ENCODE measurements at regions not wholly inside any gene's neighbourhood (a gene's known extent, or its start where the extent isn't known, plus 50 kb on each side); places are given as distances from the start of the nearest gene placed in this dataset.
"Not testable (repeated sequence)": the region's sequence is repeated elsewhere in the genome, so short reads cannot be mapped to it uniquely, and the experiment has no call there.

GRCh38 chr4:146124023-146124680 is 51.4 kb upstream of the LSM6 start:
- no peak for DNase-seq (ENCODE audit: low spot score)

DNA sequence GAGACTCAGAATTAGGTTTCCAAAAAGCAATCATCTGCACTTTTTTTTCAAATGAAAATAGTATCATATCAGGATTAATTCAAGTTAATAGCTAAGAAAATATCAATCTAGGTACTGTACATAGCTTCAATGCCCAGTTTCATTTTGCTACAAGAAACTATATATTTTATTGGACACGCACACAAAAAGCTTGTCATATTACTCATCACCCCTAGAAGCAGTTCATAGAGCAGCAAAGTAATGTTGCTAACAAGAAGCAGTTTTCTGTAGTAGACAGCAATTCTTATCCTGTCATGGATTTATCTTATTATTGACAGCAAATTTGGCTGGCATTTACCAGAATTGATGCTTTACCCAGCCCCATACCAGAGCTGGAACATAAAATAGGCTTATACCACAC is 52.3 kb upstream of the LSM6 start:
- no peak for DNase-seq (ENCODE audit: low spot score)

- DNase-seq (ENCODE audit: low spot score) = no peak
Observed at GRCh38 chr4:146122398-146122797, 53.1 kb upstream of the LSM6 start.

DNA sequence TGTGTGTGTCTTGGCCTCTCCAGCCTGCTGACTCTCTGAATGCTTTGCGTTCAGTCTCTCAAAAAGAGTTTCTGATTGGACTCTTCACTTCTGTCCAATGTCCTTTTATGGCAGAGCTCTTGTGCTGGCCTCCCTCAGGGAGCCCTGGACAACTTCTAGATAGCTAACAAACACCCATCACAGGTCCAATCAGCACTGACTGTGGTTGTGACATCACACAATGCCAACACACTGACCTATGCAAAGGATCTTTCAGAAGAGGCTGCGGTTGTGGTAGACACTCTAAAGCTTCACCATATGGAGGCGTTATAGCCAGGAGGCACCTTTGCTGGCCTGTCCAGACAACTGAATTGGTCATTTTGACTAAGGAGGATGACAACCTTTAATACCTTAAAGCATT is 53.8 kb upstream of the LSM6 start:
- DNase-seq (ENCODE audit: low spot score) = no peak

GRCh38 chr4:146119845-146120404 is 55.6 kb upstream of the LSM6 start:
- DNase-seq (ENCODE audit: low spot score) = no peak

DNA sequence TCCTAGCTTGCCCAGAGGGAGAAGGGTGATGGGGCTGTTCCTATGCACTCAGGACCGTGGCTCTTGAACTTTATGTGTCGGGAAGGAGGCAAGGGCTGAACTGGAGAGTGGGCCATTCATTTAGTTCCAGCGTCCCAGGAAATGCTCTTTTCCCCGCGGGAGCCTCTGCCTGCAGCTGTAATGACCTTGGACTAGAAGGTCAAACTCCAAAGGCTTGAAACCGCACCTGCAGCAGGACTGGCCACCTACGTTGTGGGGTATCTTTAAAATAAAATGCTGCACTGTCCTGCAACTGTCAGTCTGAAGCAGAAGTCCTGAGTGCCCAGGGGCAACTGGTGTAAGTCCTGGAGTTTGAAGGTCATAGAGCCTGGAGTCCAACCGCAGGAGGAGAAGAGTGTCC is 61.5 kb upstream of the LSM6 start:
- no peak for DNase-seq (ENCODE audit: low spot score)

GRCh38 chr4:146113171-146113570 is 62.3 kb upstream of the LSM6 start:
- no peak for DNase-seq (ENCODE audit: low spot score)

GRCh38 chr4:146112389-146112788 is 63.1 kb upstream of the LSM6 start:
- no peak for DNase-seq (ENCODE audit: low spot score)

DNA sequence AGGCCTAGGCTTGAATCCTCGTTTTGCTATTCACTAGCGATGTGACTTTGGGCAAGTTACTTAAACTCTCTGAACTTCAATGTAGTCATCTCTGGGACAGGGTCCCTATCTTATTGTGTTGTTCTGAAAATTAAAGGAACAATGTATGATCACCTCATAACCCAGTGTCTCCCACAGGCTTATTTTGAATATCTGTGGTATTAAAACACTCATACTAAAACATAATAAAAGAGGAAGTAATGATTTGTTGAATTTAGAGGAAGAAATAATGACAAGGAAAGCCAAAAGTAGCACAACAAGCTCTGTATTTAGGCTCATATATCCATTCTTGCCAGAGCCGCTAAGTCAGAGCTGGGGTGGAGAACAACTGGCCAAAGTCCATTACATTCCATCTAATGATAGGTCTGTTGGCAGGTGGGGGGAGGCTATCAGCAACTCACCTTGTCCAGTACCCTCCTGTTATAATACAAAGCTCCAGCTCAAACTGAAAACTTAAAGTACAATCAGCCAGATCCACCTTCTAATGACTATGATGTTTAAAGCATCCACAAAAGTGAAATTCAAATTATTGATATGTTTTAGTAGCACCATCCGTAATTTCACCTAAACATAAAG is 64.5 kb upstream of the LSM6 start:
- DNase-seq (ENCODE audit: low spot score) = peak; percentile 29

GRCh38 chr4:146108756-146109155 is 66.8 kb upstream of the LSM6 start:
- DNase-seq (ENCODE audit: low spot score) = no peak

DNA sequence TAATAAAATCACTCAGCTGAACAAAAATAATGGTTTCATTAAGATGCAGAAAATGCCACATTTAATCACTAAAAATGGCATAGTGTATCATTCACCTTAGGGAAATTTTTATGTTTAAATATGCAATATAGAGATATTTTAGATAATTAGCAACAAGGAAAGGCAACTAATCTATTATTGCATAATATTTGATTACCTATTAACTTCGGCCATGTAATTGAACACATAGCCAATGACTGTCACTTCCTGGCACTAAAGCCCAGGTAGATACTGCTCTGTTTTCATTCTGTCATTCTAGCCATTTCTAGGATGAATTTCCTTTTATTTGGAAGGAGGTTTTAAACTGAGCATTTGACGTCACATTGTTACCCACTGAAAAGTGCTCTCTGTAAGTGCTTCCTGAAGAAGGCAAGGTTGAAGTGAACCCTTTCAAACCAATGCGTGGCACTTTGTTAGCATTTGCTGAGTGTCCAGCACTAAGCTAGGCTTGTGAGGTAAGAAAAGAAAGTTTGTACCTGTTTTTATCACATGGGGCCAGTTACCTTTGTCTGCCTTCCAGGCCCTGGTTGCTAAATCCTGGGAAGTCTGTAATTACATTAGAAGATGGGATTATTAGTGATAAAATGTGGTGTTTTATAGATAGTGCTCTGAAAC is 67.8 kb upstream of the LSM6 start:
- DNase-seq (ENCODE audit: low spot score) = no peak

GRCh38 chr4:146105464-146105863 is 70.1 kb upstream of the LSM6 start:
- no peak for DNase-seq (ENCODE audit: low spot score)

- DNase-seq (ENCODE audit: low spot score) = no peak
Observed at GRCh38 chr4:146104541-146104940, 71.0 kb upstream of the LSM6 start.

DNA sequence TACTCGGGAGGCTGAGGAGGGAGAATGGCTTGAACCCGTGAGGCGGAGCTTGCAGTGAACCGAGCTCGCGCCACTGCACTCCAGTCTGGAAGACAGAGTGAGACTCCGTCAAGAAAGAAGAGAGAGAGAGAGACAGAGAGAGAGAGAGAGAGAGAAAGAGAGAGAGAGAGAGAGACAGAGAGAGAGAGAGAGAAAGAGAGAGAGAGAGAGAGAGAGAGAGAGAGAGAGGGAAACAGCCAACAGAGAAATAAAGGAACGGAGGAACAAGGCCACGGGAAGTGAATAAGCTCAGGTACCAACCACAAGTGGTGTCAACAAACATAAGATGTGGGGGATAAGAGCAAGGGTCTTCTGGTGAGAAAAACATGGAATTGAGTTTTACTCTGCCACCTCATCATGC is 71.5 kb upstream of the LSM6 start:
- not testable (repeated sequence) for DNase-seq (ENCODE audit: low spot score)

- peak; percentile 1 for DNase-seq (ENCODE audit: low spot score)
Observed at GRCh38 chr4:146099585-146099984, 75.9 kb upstream of the LSM6 start.

GRCh38 chr4:146098978-146099377 is 76.5 kb upstream of the LSM6 start:
- DNase-seq (ENCODE audit: low spot score) = no peak

GRCh38 chr4:146098397-146098796 is 77.1 kb upstream of the LSM6 start:
- DNase-seq (ENCODE audit: low spot score) = no peak

GRCh38 chr4:146096371-146096770 is 79.1 kb upstream of the LSM6 start:
- DNase-seq (ENCODE audit: low spot score) = no peak

DNA sequence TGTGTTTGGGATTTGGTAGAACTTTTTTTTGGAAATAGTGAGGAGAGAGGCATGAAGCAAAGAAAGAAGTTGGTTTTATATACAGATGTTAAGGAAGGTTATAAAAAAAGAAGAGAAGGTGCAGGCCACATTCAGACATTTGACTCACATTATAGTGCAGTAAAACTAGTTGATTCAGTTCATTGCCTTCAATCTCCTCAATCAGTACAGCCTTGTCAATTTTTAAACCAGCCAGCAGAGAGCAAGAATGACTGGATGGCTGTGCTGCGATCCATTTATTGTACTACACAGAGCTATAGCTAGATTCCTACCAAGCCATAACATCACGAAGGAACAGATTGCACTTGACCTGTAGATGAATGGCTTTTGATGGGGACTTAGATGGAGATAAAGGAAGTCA is 79.7 kb upstream of the LSM6 start:
- DNase-seq (ENCODE audit: low spot score) = no peak

DNA sequence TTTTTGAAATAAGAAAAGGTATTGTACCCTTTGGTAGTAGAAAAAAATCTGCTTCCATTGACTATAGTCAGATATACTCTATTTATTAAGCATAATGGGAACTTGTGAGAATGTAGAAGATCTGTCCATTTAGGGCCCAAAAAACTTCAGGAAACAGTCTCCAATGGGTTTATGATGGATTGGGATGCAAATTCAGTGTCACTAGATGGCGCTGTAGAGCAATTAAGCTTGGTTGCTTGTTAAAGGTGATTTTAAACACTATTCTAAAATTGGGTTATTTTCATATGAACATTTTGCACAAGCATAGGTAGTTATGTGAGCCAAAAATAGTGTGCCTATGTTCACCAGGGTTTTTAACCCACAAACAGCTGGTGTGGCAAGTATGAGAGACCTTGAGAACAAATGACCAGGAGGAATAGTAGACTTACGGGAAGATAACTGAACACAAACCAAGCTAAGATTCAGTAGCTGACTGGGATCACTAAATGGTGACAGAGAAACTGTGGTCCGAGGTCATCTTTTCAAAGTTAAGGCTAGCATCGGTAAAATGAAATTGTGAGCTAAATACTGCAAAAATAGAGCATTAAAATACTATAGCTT is 80.3 kb upstream of the LSM6 start:
- peak; percentile 78 for DNase-seq (ENCODE audit: low spot score)

- DNase-seq (ENCODE audit: low spot score) = no peak
Observed at GRCh38 chr4:146088690-146089089, 86.8 kb upstream of the LSM6 start.

DNA sequence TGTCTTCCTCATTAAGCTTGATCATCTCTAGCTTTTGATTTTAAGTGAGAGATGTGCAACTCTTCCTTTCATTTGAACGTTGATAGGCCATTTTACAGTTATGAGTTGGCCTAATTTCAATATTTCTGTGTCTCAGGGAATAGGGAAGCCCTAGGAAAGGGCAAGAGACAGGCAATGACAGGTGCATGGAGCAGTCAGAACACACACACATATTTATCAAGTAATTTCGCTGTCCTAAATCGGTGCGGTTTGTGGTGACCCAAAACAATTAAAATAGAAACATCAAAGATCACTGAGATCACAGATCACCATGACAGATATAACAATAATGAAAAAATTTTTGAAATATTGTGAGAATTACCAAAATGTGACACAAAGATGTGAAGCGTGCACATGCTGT is 87.7 kb upstream of the LSM6 start:
- DNase-seq (ENCODE audit: low spot score) = no peak

GRCh38 chr4:146076081-146076480 is 99.4 kb upstream of the LSM6 start:
- no peak for DNase-seq (ENCODE audit: low spot score)
